ENCODE measurements at regions not wholly inside any gene's neighbourhood (a gene's known extent, or its start where the extent isn't known, plus 50 kb on each side); places are given as distances from the start of the nearest gene placed in this dataset.

GRCh38 chr10:33674491-33674890 is 340.0 kb upstream of the NRP1 start:
- H2BK12ac ChIP-seq (ENCODE audit: insufficient read length, low read depth, low read length): no peak overlapping the region
- H3K4me1 ChIP-seq (ENCODE audit: insufficient read depth, low read length): no peaks in the 10 kb centered on the region
- no peak overlapping the region for H2AK5ac ChIP-seq (ENCODE audit: insufficient read length, low read length)
- no peak overlapping the region for H3K4me3 Mint-ChIP-seq
- no peak overlapping the region for H3K4me2 ChIP-seq (ENCODE audit: insufficient read depth, insufficient read length, low read length)
- H3K27me3 ChIP-seq (ENCODE audit: insufficient read depth, low read length): no peaks in the 10 kb centered on the region
- no peaks in the 10 kb centered on the region for H4K20me1 ChIP-seq (ENCODE audit: control insufficient read depth, insufficient read depth, insufficient read length)
- H3K27me3 Mint-ChIP-seq (ENCODE audit: low read depth): no peaks in the 10 kb centered on the region
- H2BK15ac ChIP-seq (ENCODE audit: low read depth, low read length): no peak overlapping the region
- H2BK5ac ChIP-seq (ENCODE audit: insufficient read length, low read length): no peak overlapping the region
- H3K23me2 ChIP-seq (ENCODE audit: insufficient read length, low read depth, low read length, poor library complexity, severe bottlenecking): no peaks in the 10 kb centered on the region
- no peak overlapping the region for H3T11ph ChIP-seq (ENCODE audit: low read length)
- H3K4ac ChIP-seq (ENCODE audit: low read depth, low read length): no peak overlapping the region
- no peak overlapping the region for H4K8ac ChIP-seq (replicated peaks; ENCODE audit: insufficient read length, low read depth, low read length)
- H3K27ac ChIP-seq (ENCODE audit: insufficient read length, low read depth, low read length): no peak overlapping the region
- H2AFZ ChIP-seq (ENCODE audit: low read length): no peak overlapping the region
- no peak overlapping the region for H3K9ac ChIP-seq (ENCODE audit: extremely low read depth, insufficient read length, low read length)
- peaks cover 12 to 18% of the 10 kb centered on the region in 2 experiments for H3K9me3 Mint-ChIP-seq
- no peaks in the 10 kb centered on the region for H3K79me1 ChIP-seq (ENCODE audit: insufficient read depth, low read depth, low read length, poor library complexity, severe bottlenecking)
- no peaks in the 10 kb centered on the region for H3K4me1 Mint-ChIP-seq
- no peak for DNase-seq
- H4K91ac ChIP-seq (ENCODE audit: insufficient read length, low read depth, low read length): no peak overlapping the region
- no peak overlapping the region for H3K23ac ChIP-seq (ENCODE audit: insufficient read length, low read depth, low read length)
- H4K5ac ChIP-seq (ENCODE audit: insufficient read length, low read depth, low read length): no peak overlapping the region
- H3K56ac ChIP-seq (ENCODE audit: insufficient read length, low read depth, low read length): no peak overlapping the region
- H2BK120ac ChIP-seq (ENCODE audit: low read depth, low read length, poor library complexity, severe bottlenecking): no peak overlapping the region
- H3K79me2 ChIP-seq (ENCODE audit: insufficient read depth, low read length): no peaks in the 10 kb centered on the region
- no peak overlapping the region for H2BK20ac ChIP-seq (ENCODE audit: low read depth, low read length, poor library complexity, severe bottlenecking)
- WGBS (ENCODE audit: extremely low coverage, insufficient read length, low lambda C conversion rate): no CpG with 5 or more reads among the region's 2 CpGs
- H3K14ac ChIP-seq (ENCODE audit: insufficient read depth, low read length): no peak overlapping the region
- H3K18ac ChIP-seq (ENCODE audit: insufficient read length, low read depth, low read length): no peak overlapping the region
- H3K36me3 Mint-ChIP-seq (ENCODE audit: insufficient read depth in 1 of 3, low read depth in 3 of 3): peaks cover 10 to 22% (median 12%) of the 10 kb centered on the region in 3 experiments
- no peaks in the 10 kb centered on the region for H3K9me3 ChIP-seq (ENCODE audit: control insufficient read depth, low read depth, low read length)
- H3K27ac Mint-ChIP-seq: no peak overlapping the region; a peak in 1 of 7 replicates
- no peak for TF ChIP-seq CTCF (conservative IDR thresholded peaks at IDR 0.05)

Measured in H9 (cell line).